ENCODE measurements at regions not wholly inside any gene's neighbourhood (a gene's known extent, or its start where the extent isn't known, plus 50 kb on each side); places are given as distances from the start of the nearest gene placed in this dataset.

DNA sequence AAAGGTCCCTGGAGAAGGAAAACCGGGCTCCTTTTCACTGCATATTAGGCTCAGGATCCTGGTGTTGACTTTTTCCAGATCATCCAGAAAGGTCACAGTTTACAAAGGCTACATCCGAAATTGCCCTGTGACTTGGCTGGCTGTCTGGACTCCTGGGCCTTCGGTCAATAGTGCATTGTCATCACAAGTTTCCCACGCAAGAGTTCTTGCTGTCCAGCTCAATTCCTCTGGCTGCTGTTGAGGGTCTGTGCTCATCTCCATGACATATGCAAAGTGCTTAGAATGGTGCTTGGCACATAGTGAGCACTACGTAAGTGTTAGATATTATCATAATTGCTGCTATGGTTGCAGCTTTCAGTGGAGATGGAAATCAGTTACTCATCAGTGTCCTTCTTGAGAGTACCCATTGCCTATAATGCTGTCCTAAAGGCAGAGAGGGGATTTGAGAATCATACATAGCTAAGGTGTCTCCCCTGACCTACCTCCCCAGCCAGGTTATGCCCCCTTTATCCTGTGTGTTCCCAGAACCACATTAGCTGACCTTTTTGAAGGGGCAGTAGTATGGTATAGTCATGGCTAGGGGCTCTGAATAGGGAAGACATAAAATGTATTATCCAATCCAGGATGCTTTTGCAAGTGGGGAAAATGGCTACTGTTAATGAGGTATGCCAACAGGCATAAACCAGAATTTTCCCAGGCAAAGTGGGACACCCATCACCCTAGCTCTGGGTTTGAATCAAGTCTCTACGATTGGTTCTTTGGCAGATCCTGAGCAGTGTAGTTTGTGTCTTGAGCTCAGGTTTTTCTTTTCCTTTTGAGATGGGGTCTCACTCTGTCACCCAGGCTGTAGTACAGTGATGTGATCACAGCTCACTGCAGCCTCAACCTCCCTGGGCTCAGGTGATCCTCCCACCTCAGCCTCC lies 132.0 kb upstream of the CCND2 start:
- TF ChIP-seq BACH2 (CRISPR knock-in tag; IDR thresholded peaks at IDR 0.05; ENCODE audit: borderline replicate concordance) (no peak), TOX (CRISPR knock-in tag; IDR thresholded peaks at IDR 0.05; ENCODE audit: borderline replicate concordance) (no peak), ESRRG (CRISPR knock-in tag; IDR thresholded peaks at IDR 0.05) (no peak), ARNTL (CRISPR knock-in tag; IDR thresholded peaks at IDR 0.05; ENCODE audit: borderline replicate concordance, low read depth) (no peak), ZFP3 (CRISPR knock-in tag; IDR thresholded peaks at IDR 0.05) (no peak), RARB (CRISPR knock-in tag; IDR thresholded peaks at IDR 0.05) (no peak), TCF4 (CRISPR knock-in tag; IDR thresholded peaks at IDR 0.05; ENCODE audit: borderline replicate concordance) (no peak), ZC3H10 (CRISPR knock-in tag; IDR thresholded peaks at IDR 0.05) (no peak), ZNF8 (CRISPR knock-in tag; IDR thresholded peaks at IDR 0.05) (no peak), ZFP30 (CRISPR knock-in tag; IDR thresholded peaks at IDR 0.05) (no peak), GLIS3 (CRISPR knock-in tag; IDR thresholded peaks at IDR 0.05) (no peak)
- TF ChIP-seq, protein P1, sequence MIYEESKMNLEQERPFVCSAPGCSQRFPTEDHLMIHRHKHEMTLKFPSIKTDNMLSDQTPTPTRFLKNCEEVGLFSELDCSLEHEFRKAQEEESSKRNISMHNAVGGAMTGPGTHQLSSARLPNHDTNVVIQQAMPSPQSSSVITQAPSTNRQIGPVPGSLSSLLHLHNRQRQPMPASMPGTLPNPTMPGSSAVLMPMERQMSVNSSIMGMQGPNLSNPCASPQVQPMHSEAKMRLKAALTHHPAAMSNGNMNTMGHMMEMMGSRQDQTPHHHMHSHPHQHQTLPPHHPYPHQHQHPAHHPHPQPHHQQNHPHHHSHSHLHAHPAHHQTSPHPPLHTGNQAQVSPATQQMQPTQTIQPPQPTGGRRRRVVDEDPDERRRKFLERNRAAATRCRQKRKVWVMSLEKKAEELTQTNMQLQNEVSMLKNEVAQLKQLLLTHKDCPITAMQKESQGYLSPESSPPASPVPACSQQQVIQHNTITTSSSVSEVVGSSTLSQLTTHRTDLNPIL (CRISPR knock-in tag; IDR thresholded peaks at IDR 0.05; ENCODE audit: low read depth) = no peak
- TF ChIP-seq, protein P2, sequence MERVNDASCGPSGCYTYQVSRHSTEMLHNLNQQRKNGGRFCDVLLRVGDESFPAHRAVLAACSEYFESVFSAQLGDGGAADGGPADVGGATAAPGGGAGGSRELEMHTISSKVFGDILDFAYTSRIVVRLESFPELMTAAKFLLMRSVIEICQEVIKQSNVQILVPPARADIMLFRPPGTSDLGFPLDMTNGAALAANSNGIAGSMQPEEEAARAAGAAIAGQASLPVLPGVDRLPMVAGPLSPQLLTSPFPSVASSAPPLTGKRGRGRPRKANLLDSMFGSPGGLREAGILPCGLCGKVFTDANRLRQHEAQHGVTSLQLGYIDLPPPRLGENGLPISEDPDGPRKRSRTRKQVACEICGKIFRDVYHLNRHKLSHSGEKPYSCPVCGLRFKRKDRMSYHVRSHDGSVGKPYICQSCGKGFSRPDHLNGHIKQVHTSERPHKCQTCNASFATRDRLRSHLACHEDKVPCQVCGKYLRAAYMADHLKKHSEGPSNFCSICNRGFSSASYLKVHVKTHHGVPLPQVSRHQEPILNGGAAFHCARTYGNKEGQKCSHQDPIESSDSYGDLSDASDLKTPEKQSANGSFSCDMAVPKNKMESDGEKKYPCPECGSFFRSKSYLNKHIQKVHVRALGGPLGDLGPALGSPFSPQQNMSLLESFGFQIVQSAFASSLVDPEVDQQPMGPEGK (CRISPR knock-in tag; IDR thresholded peaks at IDR 0.05; ENCODE audit: borderline replicate concordance) = no peak
- TF ChIP-seq, protein P3, sequence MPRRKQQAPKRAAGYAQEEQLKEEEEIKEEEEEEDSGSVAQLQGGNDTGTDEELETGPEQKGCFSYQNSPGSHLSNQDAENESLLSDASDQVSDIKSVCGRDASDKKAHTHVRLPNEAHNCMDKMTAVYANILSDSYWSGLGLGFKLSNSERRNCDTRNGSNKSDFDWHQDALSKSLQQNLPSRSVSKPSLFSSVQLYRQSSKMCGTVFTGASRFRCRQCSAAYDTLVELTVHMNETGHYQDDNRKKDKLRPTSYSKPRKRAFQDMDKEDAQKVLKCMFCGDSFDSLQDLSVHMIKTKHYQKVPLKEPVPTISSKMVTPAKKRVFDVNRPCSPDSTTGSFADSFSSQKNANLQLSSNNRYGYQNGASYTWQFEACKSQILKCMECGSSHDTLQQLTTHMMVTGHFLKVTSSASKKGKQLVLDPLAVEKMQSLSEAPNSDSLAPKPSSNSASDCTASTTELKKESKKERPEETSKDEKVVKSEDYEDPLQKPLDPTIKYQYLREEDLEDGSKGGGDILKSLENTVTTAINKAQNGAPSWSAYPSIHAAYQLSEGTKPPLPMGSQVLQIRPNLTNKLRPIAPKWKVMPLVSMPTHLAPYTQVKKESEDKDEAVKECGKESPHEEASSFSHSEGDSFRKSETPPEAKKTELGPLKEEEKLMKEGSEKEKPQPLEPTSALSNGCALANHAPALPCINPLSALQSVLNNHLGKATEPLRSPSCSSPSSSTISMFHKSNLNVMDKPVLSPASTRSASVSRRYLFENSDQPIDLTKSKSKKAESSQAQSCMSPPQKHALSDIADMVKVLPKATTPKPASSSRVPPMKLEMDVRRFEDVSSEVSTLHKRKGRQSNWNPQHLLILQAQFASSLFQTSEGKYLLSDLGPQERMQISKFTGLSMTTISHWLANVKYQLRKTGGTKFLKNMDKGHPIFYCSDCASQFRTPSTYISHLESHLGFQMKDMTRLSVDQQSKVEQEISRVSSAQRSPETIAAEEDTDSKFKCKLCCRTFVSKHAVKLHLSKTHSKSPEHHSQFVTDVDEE (CRISPR knock-in tag; IDR thresholded peaks at IDR 0.05) = no peak
